CD4-positive, alpha-beta T cell treated with Interleukin-4 for 1 hour (primary cell): ENCODE measurements at regions not wholly inside any gene's neighbourhood (a gene's known extent, or its start where the extent isn't known, plus 50 kb on each side); places are given as distances from the start of the nearest gene placed in this dataset.

Experiments
- DNase-seq, 2 donors: peaks; one replicate each; pipeline ENCODE4 v3.0.0-alpha.2; 2020 to 2022

GRCh38 chr12:105721051-105721825 is 390.7 kb downstream of the C12orf75 start:
- DNase-seq = no peak

GRCh38 chr12:105721891-105722290 is 391.4 kb downstream of the C12orf75 start:
- no peak for DNase-seq

- DNase-seq = no peak
Measured at GRCh38 chr12:105723066-105723465, 392.6 kb downstream of the C12orf75 start.

- DNase-seq = no peak
Measured at GRCh38 chr12:105723494-105723893, 393.0 kb downstream of the C12orf75 start.

- no peak for DNase-seq
Measured at GRCh38 chr12:105724641-105725040, 394.1 kb downstream of the C12orf75 start.

GRCh38 chr12:105725054-105725453 is 394.6 kb downstream of the C12orf75 start:
- DNase-seq = no peak

GRCh38 chr12:105729181-105729771 is 398.8 kb downstream of the C12orf75 start:
- no peak for DNase-seq

- no peak for DNase-seq
Measured at GRCh38 chr12:105729926-105730325, 399.4 kb downstream of the C12orf75 start.

GRCh38 chr12:105733579-105733978 is 403.1 kb downstream of the C12orf75 start:
- DNase-seq = no peak

GRCh38 chr12:105736498-105736897 is 402.3 kb downstream of the NUAK1 start:
- DNase-seq = no peak

GRCh38 chr12:105738051-105738450 is 400.7 kb downstream of the NUAK1 start:
- DNase-seq = peak in 1 of 2 donors; percentile 14

- no peak for DNase-seq
Measured at GRCh38 chr12:105740369-105740768, 398.4 kb downstream of the NUAK1 start.

- DNase-seq = no peak
Measured at GRCh38 chr12:105740970-105741725, 397.6 kb downstream of the NUAK1 start.

GRCh38 chr12:105741786-105742566 is 396.8 kb downstream of the NUAK1 start:
- DNase-seq = no peak

GRCh38 chr12:105742567-105742874 is 396.2 kb downstream of the NUAK1 start:
- DNase-seq = no peak

GRCh38 chr12:105744371-105745058 is 394.2 kb downstream of the NUAK1 start:
- no peak for DNase-seq

GRCh38 chr12:105745811-105746210 is 392.9 kb downstream of the NUAK1 start:
- no peak for DNase-seq

GRCh38 chr12:105748806-105749600 is 389.8 kb downstream of the NUAK1 start:
- no peak for DNase-seq

- no peak for DNase-seq
Measured at GRCh38 chr12:105750096-105750495, 388.7 kb downstream of the NUAK1 start.

- no peak for DNase-seq
Measured at GRCh38 chr12:105754313-105754712, 384.4 kb downstream of the NUAK1 start.

GRCh38 chr12:105756961-105757360 is 381.8 kb downstream of the NUAK1 start:
- no peak for DNase-seq

GRCh38 chr12:105759149-105759548 is 379.6 kb downstream of the NUAK1 start:
- DNase-seq = no peak
